NCI-H524 (cell line): ENCODE measurements at regions not wholly inside any gene's neighbourhood (a gene's known extent, or its start where the extent isn't known, plus 50 kb on each side); places are given as distances from the start of the nearest gene placed in this dataset.

Experiments
- DNase-seq, 2 experiments: peaks; one replicate each; lab custom pipeline; 2025; lab: John Stamatoyannopoulos, UW

GRCh38 chr16:82497139-82497538, 129.6 kb upstream of the CDH13 start:
- DNase-seq: no peak

- no peak for DNase-seq
These were observed 138.3 kb upstream of the CDH13 start for GRCh38 chr16:82488460-82488859.

GRCh38 chr16:82481455-82481854, 145.3 kb upstream of the CDH13 start:
- no peak for DNase-seq

GRCh38 chr16:82476786-82477185, 150.0 kb upstream of the CDH13 start:
- DNase-seq: no peak

- peak in 1 of 2 experiments; percentile 34 for DNase-seq
These were observed 156.1 kb upstream of the CDH13 start for GRCh38 chr16:82470620-82471152.

- DNase-seq: peak in 1 of 2 experiments; percentile 30
These were observed 156.8 kb upstream of the CDH13 start for GRCh38 chr16:82470016-82470415.

- no peak for DNase-seq
These were observed 162.6 kb upstream of the CDH13 start for GRCh38 chr16:82464187-82464586.

- DNase-seq: peak in 1 of 2 experiments; percentile 6
These were observed 166.0 kb upstream of the CDH13 start for GRCh38 chr16:82460766-82461165.

- DNase-seq: no peak
These were observed 167.1 kb upstream of the CDH13 start for GRCh38 chr16:82459580-82460256.

GRCh38 chr16:82456683-82457082, 170.1 kb upstream of the CDH13 start:
- DNase-seq: peak; percentile 55 to 73

- DNase-seq: no peak
These were observed 172.2 kb upstream of the CDH13 start for GRCh38 chr16:82454566-82454965.

- no peak for DNase-seq
These were observed 172.6 kb upstream of the CDH13 start for GRCh38 chr16:82454152-82454551.

GRCh38 chr16:82452004-82452756, 174.6 kb upstream of the CDH13 start:
- DNase-seq: no peak

- DNase-seq: no peak
These were observed 175.3 kb upstream of the CDH13 start for GRCh38 chr16:82451449-82451848.

GRCh38 chr16:82440336-82440735, 186.4 kb upstream of the CDH13 start:
- no peak for DNase-seq

- peak in 1 of 2 experiments; percentile 16 for DNase-seq
These were observed 187.0 kb upstream of the CDH13 start for GRCh38 chr16:82439678-82440293.

- DNase-seq: no peak
These were observed 193.7 kb upstream of the CDH13 start for GRCh38 chr16:82433042-82433441.

- DNase-seq: no peak
These were observed 194.5 kb upstream of the CDH13 start for GRCh38 chr16:82432261-82432660.

- DNase-seq: no peak
These were observed 201.1 kb upstream of the CDH13 start for GRCh38 chr16:82425661-82426060.

- DNase-seq: no peak
These were observed 204.9 kb upstream of the CDH13 start for GRCh38 chr16:82421851-82422250.

GRCh38 chr16:82419332-82419731, 207.4 kb upstream of the CDH13 start:
- DNase-seq: no peak

- no peak for DNase-seq
These were observed 212.3 kb upstream of the CDH13 start for GRCh38 chr16:82414476-82414875.

- no peak for DNase-seq
These were observed 214.0 kb upstream of the CDH13 start for GRCh38 chr16:82412770-82413169.
